Left lung (tissue), 4 donors: ENCODE measurements at regions not wholly inside any gene's neighbourhood (a gene's known extent, or its start where the extent isn't known, plus 50 kb on each side); places are given as distances from the start of the nearest gene placed in this dataset.
A peak's percentile ranks its signal among the peaks of the same experiment; 100 is the strongest.
"Not testable (repeated sequence)": the region's sequence is repeated elsewhere in the genome, so short reads cannot be mapped to it uniquely, and the experiment has no call there.

Source experiments
- ATAC-seq: fragments of 200-7000 bp; cut with Tn5 transposase; one replicate; pipeline ENCODE4 v1.9.1; 2020; ENCODE audit warnings: moderate library complexity
- DNase-seq, 4 donors: peaks; one replicate each; pipeline ENCODE4 v3.0.0-alpha.2; 2013 to 2020
- H3K27ac ChIP-seq, 2 donors: fragments of 200-600 bp; sonication (generic) in 1 of 2; one replicate each; pipeline versions ENCODE4 v1.5.0 to v1.8.0; 2020 to 2021
- H3K27me3 ChIP-seq, 2 donors: fragments of 200-600 bp; sonication (generic) in 1 of 2; one replicate each; pipeline versions ENCODE4 v1.5.0 to v1.8.0; 2020 to 2021
- H3K36me3 ChIP-seq, 2 donors: fragments of 200-600 bp; sonication (generic) in 1 of 2; one replicate each; pipeline versions ENCODE4 v1.5.0 to v1.8.0; 2020 to 2021
- H3K4me1 ChIP-seq, 2 donors: fragments of 200-600 bp; one replicate each; pipeline ENCODE4 v1.8.0; 2021
- H3K4me3 ChIP-seq, 2 donors: fragments of 200-600 bp; sonication (generic) in 1 of 2; one replicate each; pipeline versions ENCODE4 v1.5.0 to v1.8.0; 2020 to 2021; ENCODE audit warnings: mild to moderate bottlenecking in 1 of 2
- H3K9me3 ChIP-seq, 2 donors: fragments of 200-600 bp; sonication (generic) in 1 of 2; one replicate each; pipeline versions ENCODE4 v1.5.0 to v1.8.0; 2020 to 2021
- CTCF ChIP-seq, 2 donors: fragments of 200-600 bp; sonication (generic) in 1 of 2; IDR thresholded peaks; one replicate each; pipeline versions ENCODE4 v1.5.0 to v1.8.0; 2021; ENCODE audit warnings: antibody characterized with exemption in 2 of 2
- intact Hi-C, 2 donors: fragments of 100-400 bp; cut with DNase I; formaldehyde crosslinking; loops; one replicate each; pipeline versions ENCODE4 v1.11.2 to v1.14.2; 2022
- donor health status: DM: no; HTN: yes; CAD: no.
- donor health status: DM: no; HTN: no; CAD: no.

- peaks cover 0 to 46% of the 10 kb centered on the region in 2 donors for H3K9me3 ChIP-seq
- H3K4me3 ChIP-seq = no peak overlapping the region
- ATAC-seq (no peak), DNase-seq (peak in 1 of 4 donors; percentile 54)
- H3K4me1 ChIP-seq = no peaks in the 10 kb centered on the region
- intact Hi-C loops = no loop called here
- no peak overlapping the region for H3K27ac ChIP-seq
- TF ChIP-seq CTCF (IDR thresholded peaks at IDR 0.05) = no peak
- H3K36me3 ChIP-seq = no peaks in the 10 kb centered on the region
- no peaks in the 10 kb centered on the region for H3K27me3 ChIP-seq
Observed at GRCh38 chr5:126027149-126027548, 396.1 kb upstream of the GRAMD2B start.

- TF ChIP-seq CTCF (IDR thresholded peaks at IDR 0.05) = no peak
- H3K27ac ChIP-seq = no peak overlapping the region
- no peaks in the 10 kb centered on the region for H3K36me3 ChIP-seq
- H3K4me1 ChIP-seq = no peaks in the 10 kb centered on the region
- intact Hi-C loops = no loop called here
- ATAC-seq (no peak), DNase-seq (no peak)
- H3K9me3 ChIP-seq = peaks cover 0 to 46% of the 10 kb centered on the region in 2 donors
- H3K27me3 ChIP-seq = no peaks in the 10 kb centered on the region
- no peak overlapping the region for H3K4me3 ChIP-seq
Observed at GRCh38 chr5:126027652-126028051, 395.6 kb upstream of the GRAMD2B start.

GRCh38 chr5:126028336-126028735, 394.9 kb upstream of the GRAMD2B start:
- peaks cover 0 to 46% of the 10 kb centered on the region in 2 donors for H3K9me3 ChIP-seq
- no peaks in the 10 kb centered on the region for H3K27me3 ChIP-seq
- no peak for ATAC-seq
- DNase-seq = no peak
- no peak overlapping the region for H3K27ac ChIP-seq
- H3K36me3 ChIP-seq = no peaks in the 10 kb centered on the region
- no peaks in the 10 kb centered on the region for H3K4me1 ChIP-seq
- TF ChIP-seq CTCF (IDR thresholded peaks at IDR 0.05) = no peak
- H3K4me3 ChIP-seq = no peak overlapping the region
- intact Hi-C loops = no loop called here

- H3K36me3 ChIP-seq, intact Hi-C loops, H3K27ac ChIP-seq, DNase-seq, H3K4me3 ChIP-seq, H3K27me3 ChIP-seq, H3K4me1 ChIP-seq, ATAC-seq: not testable (repeated sequence)
- peaks cover 0 to 46% of the 10 kb centered on the region in 2 donors for H3K9me3 ChIP-seq
Observed at GRCh38 chr5:126029282-126029681, 393.9 kb upstream of the GRAMD2B start.

GRCh38 chr5:126030698-126031097, 392.5 kb upstream of the GRAMD2B start:
- Histone ChIP-seq H3K36me3 (no peaks in the 10 kb centered on the region), H3K27ac (no peak overlapping the region), H3K9me3 (peaks cover 0 to 46% of the 10 kb centered on the region in 2 donors), H3K27me3 (no peaks in the 10 kb centered on the region), H3K4me1 (no peaks in the 10 kb centered on the region), H3K4me3 (no peak overlapping the region)
- TF ChIP-seq CTCF (IDR thresholded peaks at IDR 0.05) = no peak
- DNase-seq (no peak), ATAC-seq (no peak)
- intact Hi-C loops = no loop called here

- DNase-seq (no peak), ATAC-seq (peak; percentile 65)
- Histone ChIP-seq H3K4me3 (no peak overlapping the region), H3K9me3 (peaks cover 0 to 40% of the 10 kb centered on the region in 2 donors), H3K4me1 (no peaks in the 10 kb centered on the region), H3K27me3 (no peaks in the 10 kb centered on the region), H3K27ac (no peak overlapping the region), H3K36me3 (no peaks in the 10 kb centered on the region)
- TF ChIP-seq CTCF (IDR thresholded peaks at IDR 0.05) = no peak
- intact Hi-C loops = no loop called here
Observed at GRCh38 chr5:126031989-126032716, 391.1 kb upstream of the GRAMD2B start.
